ENCODE measurements at regions not wholly inside any gene's neighbourhood (a gene's known extent, or its start where the extent isn't known, plus 50 kb on each side); places are given as distances from the start of the nearest gene placed in this dataset.
"Not testable (repeated sequence)": the region's sequence is repeated elsewhere in the genome, so short reads cannot be mapped to it uniquely, and the experiment has no call there.

DNA sequence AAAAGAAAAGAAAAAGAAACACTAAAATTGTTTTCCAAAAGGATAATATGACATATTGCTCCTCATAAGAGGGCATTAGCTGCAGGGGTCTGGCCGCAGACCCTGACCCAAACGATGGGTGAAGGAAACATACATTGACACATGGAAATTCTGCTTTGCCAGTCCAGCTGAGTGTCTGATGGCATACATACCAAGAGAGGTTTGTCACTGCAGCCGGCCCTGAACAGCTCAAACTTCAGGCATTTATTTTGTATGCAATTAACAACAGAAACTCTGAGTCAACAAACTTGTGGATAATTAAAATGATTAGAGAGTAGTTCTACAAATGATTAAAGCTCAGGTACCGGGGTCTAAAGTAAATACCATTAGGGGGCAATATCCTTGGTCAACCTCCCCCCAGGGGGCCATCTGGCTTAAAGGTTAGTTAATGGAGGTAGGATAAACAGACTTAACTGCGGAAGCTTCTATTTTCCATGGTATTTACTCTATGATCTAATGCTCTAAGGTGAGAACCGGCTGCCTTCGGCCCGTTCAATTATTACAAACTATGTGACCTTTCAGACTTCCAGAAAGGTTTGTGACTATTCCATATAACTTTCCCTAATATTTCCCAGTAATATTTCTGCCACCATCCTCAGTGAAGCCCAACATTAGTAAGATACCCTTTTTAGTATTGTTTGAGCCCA is 1550.7 kb downstream of the CDY2B start:
- TF ChIP-seq, protein P1, sequence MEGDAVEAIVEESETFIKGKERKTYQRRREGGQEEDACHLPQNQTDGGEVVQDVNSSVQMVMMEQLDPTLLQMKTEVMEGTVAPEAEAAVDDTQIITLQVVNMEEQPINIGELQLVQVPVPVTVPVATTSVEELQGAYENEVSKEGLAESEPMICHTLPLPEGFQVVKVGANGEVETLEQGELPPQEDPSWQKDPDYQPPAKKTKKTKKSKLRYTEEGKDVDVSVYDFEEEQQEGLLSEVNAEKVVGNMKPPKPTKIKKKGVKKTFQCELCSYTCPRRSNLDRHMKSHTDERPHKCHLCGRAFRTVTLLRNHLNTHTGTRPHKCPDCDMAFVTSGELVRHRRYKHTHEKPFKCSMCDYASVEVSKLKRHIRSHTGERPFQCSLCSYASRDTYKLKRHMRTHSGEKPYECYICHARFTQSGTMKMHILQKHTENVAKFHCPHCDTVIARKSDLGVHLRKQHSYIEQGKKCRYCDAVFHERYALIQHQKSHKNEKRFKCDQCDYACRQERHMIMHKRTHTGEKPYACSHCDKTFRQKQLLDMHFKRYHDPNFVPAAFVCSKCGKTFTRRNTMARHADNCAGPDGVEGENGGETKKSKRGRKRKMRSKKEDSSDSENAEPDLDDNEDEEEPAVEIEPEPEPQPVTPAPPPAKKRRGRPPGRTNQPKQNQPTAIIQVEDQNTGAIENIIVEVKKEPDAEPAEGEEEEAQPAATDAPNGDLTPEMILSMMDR (IDR thresholded peaks at IDR 0.05) = not testable (repeated sequence)
- TF ChIP-seq POLR2A (IDR thresholded peaks at IDR 0.05) = not testable (repeated sequence)

All from prostate gland (tissue), 2 donors.